HCT116 (cell line): ENCODE measurements at regions not wholly inside any gene's neighbourhood (a gene's known extent, or its start where the extent isn't known, plus 50 kb on each side); places are given as distances from the start of the nearest gene placed in this dataset.

ENCODE experiments used
- CTCF ChIP-seq, 3 experiments: fragments of 200-600 bp in 1 of 3; sonication (generic) in 1 of 3; IDR thresholded peaks in 2 of 3; conservative IDR thresholded peaks in 1 of 3; 2 replicates each; pipeline ENCODE4 v1.5.1; 2012 to 2017; ENCODE audit warnings: low read depth in 2 of 3, low read length in 2 of 3, antibody characterized with exemption in 1 of 3, borderline replicate concordance in 1 of 3, control low read depth in 1 of 3, mild to moderate bottlenecking in 1 of 3, mixed read lengths in 1 of 3, mixed run types in 1 of 3, moderate library complexity in 1 of 3; ENCODE audit not compliant: insufficient read depth in 1 of 3
- EZH2 ChIP-seq: fragments of 200-600 bp; sonication (generic); IDR thresholded peaks from 2 replicates; pipeline ENCODE4 v1.6.1; 2017; ENCODE audit warnings: antibody characterized with exemption, mixed run types
- TCF7L2 ChIP-seq: IDR thresholded peaks from 2 replicates; pipeline ENCODE4 v1.7.0; 2011; ENCODE audit warnings: borderline replicate concordance, inconsistent platforms; ENCODE audit not compliant: insufficient read depth, insufficient read length; ENCODE audit errors: extremely low read depth
- YY1 ChIP-seq: IDR thresholded peaks from 2 replicates; pipeline ENCODE4 v1.6.1; 2011; ENCODE audit warnings: low read length, low read depth, moderate library complexity, mild to moderate bottlenecking; ENCODE audit not compliant: insufficient replicate concordance; ENCODE audit errors: extremely low read depth

GRCh38 chr17:12567077-12568053 lies 98.3 kb upstream of the MYOCD start:
- TF ChIP-seq TCF7L2: no peak
- no peak for TF ChIP-seq CTCF (IDR thresholded peaks at IDR 0.05 in 2 of 3, conservative IDR thresholded peaks at IDR 0.05 in 1 of 3; ENCODE audit: borderline replicate concordance in 1 of 3, insufficient read depth in 1 of 3, low read depth in 2 of 3, low read length in 2 of 3)
- TF ChIP-seq EZH2: no peak
- no peak for TF ChIP-seq YY1
